ENCODE measurements at regions not wholly inside any gene's neighbourhood (a gene's known extent, or its start where the extent isn't known, plus 50 kb on each side); places are given as distances from the start of the nearest gene placed in this dataset.

DNA sequence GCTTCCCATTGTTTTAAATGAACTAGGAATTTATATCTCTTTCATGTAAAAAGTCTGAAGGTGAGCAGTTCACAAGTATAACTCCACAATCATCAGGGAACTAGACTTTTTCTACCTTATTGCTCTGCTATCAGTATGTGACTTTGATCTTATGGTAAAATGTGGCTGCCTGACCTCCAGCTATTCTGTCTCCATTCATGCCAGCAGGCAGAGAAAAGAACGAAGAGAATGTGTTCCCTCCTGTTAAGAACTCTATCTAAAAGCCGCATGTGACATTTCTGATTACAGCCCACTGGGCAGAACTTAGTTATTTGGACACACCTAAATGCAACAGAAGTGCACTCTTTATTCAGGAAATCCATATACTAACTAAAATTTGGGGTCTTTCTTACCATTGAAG, 102.8 kb upstream of the MBL2 start:
- Histone ChIP-seq H3K36me3 (ENCODE audit: control insufficient read depth in 2 of 2, insufficient read depth in 2 of 2, low read length in 2 of 2) (no peaks in the 10 kb centered on the region), H3K4me1 (ENCODE audit: control insufficient read depth, insufficient read depth, low read length) (no peaks in the 10 kb centered on the region), H3K9me3 (ENCODE audit: control insufficient read depth in 2 of 2, low read length in 2 of 2) (no peaks in the 10 kb centered on the region), H3K27me3 (ENCODE audit: control insufficient read depth in 1 of 2, insufficient read depth in 2 of 2, low read length in 2 of 2) (no peaks in the 10 kb centered on the region), H3K4me3 (ENCODE audit: low read length in 2 of 2) (no peak overlapping the region), H3K27ac (ENCODE audit: low read length) (no peak overlapping the region), H3K9ac (ENCODE audit: low read length in 2 of 2) (no peak overlapping the region)

DNA sequence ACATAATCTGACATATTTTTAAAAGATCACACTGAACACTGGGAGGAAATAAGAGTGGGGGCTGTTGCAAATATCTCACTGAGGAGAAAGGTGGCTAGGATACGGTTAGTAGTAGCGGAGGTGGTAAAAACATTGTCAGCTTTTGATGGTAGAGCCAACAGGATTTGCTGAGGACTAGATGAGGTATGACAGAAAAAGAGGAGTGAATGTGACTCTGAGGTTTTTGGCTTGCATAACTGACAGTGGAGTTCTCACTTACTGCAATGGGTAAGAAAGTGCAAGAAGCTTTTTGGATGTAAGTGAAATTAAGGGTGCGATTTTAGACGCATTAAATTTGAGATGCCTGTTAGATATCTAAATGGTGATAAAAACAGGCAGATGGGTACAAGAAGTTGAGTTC, 102.0 kb upstream of the MBL2 start:
- Histone ChIP-seq H3K4me3 (ENCODE audit: low read length in 2 of 2) (no peak overlapping the region), H3K9me3 (ENCODE audit: control insufficient read depth in 2 of 2, low read length in 2 of 2) (no peaks in the 10 kb centered on the region), H3K4me1 (ENCODE audit: control insufficient read depth, insufficient read depth, low read length) (no peaks in the 10 kb centered on the region), H3K27me3 (ENCODE audit: control insufficient read depth in 1 of 2, insufficient read depth in 2 of 2, low read length in 2 of 2) (no peaks in the 10 kb centered on the region), H3K36me3 (ENCODE audit: control insufficient read depth in 2 of 2, insufficient read depth in 2 of 2, low read length in 2 of 2) (no peaks in the 10 kb centered on the region), H3K9ac (ENCODE audit: low read length in 2 of 2) (no peak overlapping the region), H3K27ac (ENCODE audit: low read length) (no peak overlapping the region)

DNA sequence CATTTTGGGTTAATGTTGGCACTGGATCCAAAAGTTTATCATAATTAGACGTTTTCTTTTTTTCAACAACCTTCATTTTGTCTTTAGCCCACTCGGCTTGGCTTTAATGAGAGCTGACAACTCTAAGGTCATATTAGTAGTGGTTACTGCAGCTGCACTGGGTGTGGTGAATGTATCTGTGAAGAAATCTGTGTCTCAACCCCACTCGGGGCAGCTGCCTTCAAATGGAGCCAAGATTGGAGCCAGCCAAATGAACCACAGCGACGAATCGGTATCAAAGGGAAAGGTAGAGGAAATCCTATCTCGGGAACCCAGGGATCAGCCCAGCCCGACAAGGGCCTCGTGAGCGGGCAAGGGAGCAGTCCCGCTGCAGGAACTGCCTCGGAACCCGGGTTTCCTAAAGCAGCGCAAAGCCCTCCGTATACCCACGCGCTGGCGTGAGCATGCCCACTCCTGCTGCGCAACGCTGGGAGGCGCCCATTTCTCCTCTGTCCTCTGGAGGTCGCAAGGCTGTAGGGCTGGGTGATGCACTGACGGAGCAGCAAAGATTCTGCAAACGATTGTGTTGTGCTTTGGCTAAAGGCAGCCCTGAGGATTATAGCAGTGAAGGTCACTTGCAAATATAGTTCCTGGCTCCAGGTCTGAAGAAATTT, 98.7 kb upstream of the MBL2 start:
- Histone ChIP-seq H3K27me3 (ENCODE audit: control insufficient read depth in 1 of 2, insufficient read depth in 2 of 2, low read length in 2 of 2) (no peaks in the 10 kb centered on the region), H3K4me1 (ENCODE audit: control insufficient read depth, insufficient read depth, low read length) (no peaks in the 10 kb centered on the region), H3K9me3 (ENCODE audit: control insufficient read depth in 2 of 2, low read length in 2 of 2) (no peaks in the 10 kb centered on the region), H3K4me3 (ENCODE audit: low read length in 2 of 2) (no peak overlapping the region), H3K27ac (ENCODE audit: low read length) (no peak overlapping the region), H3K36me3 (ENCODE audit: control insufficient read depth in 2 of 2, insufficient read depth in 2 of 2, low read length in 2 of 2) (no peaks in the 10 kb centered on the region), H3K9ac (ENCODE audit: low read length in 2 of 2) (no peak overlapping the region)

DNA sequence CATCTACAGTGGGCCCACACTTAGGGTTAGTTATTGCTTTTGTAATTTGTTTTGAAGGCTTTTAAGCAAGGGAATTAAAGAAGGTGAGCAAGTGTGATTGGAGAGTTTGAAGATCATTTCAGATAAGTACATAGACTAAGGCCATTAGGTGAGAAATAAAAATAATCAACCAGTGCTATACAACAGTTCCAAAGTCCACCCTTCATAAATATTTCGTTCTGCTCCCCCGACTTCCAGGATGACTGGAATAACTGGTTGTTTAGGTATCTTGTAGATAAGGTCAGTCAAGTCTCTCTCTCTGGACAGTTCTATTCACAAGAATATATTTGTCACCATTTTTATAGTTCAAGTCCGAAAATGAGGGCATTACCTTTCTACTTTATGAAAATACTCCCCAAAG, 98.0 kb upstream of the MBL2 start:
- no peak overlapping the region for H3K4me3 ChIP-seq (ENCODE audit: low read length in 2 of 2)
- H3K4me1 ChIP-seq (ENCODE audit: control insufficient read depth, insufficient read depth, low read length) = no peaks in the 10 kb centered on the region
- H3K27me3 ChIP-seq (ENCODE audit: control insufficient read depth in 1 of 2, insufficient read depth in 2 of 2, low read length in 2 of 2) = no peaks in the 10 kb centered on the region
- no peaks in the 10 kb centered on the region for H3K9me3 ChIP-seq (ENCODE audit: control insufficient read depth in 2 of 2, low read length in 2 of 2)
- no peak overlapping the region for H3K9ac ChIP-seq (ENCODE audit: low read length in 2 of 2)
- no peaks in the 10 kb centered on the region for H3K36me3 ChIP-seq (ENCODE audit: control insufficient read depth in 2 of 2, insufficient read depth in 2 of 2, low read length in 2 of 2)
- H3K27ac ChIP-seq (ENCODE audit: low read length) = no peak overlapping the region

DNA sequence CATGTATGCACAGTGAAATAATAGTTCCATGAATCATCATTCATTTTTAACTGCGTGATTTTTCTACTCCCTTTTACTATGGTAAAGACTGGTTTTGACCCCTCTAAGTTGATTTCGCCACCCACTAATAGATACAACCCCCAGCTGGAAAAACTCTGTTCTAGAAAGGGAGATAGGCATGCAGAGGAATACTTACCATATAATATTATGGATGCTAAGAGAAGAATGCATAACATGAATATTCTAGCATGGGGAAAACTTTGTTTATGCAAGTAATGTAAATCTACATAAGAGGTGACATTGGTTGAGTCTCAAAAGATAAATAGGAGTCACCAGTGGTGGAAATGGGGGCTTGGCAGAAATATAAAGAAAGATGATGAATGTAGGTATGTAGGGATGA, 97.3 kb upstream of the MBL2 start:
- Histone ChIP-seq H3K27ac (ENCODE audit: low read length) (no peak overlapping the region), H3K36me3 (ENCODE audit: control insufficient read depth in 2 of 2, insufficient read depth in 2 of 2, low read length in 2 of 2) (no peaks in the 10 kb centered on the region), H3K9me3 (ENCODE audit: control insufficient read depth in 2 of 2, low read length in 2 of 2) (no peaks in the 10 kb centered on the region), H3K9ac (ENCODE audit: low read length in 2 of 2) (no peak overlapping the region), H3K4me1 (ENCODE audit: control insufficient read depth, insufficient read depth, low read length) (no peaks in the 10 kb centered on the region), H3K4me3 (ENCODE audit: low read length in 2 of 2) (no peak overlapping the region), H3K27me3 (ENCODE audit: control insufficient read depth in 1 of 2, insufficient read depth in 2 of 2, low read length in 2 of 2) (no peaks in the 10 kb centered on the region)

DNA sequence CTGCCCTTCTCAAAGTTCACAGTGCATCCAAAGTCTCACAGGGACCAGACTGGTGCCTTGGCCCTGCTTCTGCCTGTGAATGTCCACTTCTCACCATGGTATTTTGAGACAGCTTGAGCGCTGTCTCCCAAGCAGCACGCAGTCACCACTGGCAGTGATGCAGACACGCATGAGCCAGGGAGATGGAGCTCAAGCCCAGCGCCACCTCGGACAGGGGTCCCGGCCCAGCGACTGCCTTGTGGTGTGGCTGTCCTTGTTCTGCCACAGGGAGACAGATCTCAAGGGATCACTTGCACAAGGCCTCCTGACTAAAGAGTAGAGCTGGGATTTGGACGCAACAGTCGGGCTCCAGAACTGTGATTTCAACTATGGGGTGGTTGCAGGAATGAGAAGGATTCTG, 92.6 kb upstream of the MBL2 start:
- no peaks in the 10 kb centered on the region for H3K36me3 ChIP-seq (ENCODE audit: control insufficient read depth in 2 of 2, insufficient read depth in 2 of 2, low read length in 2 of 2)
- H3K4me3 ChIP-seq (ENCODE audit: low read length in 2 of 2) = no peak overlapping the region
- H3K4me1 ChIP-seq (ENCODE audit: control insufficient read depth, insufficient read depth, low read length) = no peaks in the 10 kb centered on the region
- no peak overlapping the region for H3K9ac ChIP-seq (ENCODE audit: low read length in 2 of 2)
- no peak overlapping the region for H3K27ac ChIP-seq (ENCODE audit: low read length)
- no peaks in the 10 kb centered on the region for H3K9me3 ChIP-seq (ENCODE audit: control insufficient read depth in 2 of 2, low read length in 2 of 2)
- H3K27me3 ChIP-seq (ENCODE audit: control insufficient read depth in 1 of 2, insufficient read depth in 2 of 2, low read length in 2 of 2) = no peaks in the 10 kb centered on the region

DNA sequence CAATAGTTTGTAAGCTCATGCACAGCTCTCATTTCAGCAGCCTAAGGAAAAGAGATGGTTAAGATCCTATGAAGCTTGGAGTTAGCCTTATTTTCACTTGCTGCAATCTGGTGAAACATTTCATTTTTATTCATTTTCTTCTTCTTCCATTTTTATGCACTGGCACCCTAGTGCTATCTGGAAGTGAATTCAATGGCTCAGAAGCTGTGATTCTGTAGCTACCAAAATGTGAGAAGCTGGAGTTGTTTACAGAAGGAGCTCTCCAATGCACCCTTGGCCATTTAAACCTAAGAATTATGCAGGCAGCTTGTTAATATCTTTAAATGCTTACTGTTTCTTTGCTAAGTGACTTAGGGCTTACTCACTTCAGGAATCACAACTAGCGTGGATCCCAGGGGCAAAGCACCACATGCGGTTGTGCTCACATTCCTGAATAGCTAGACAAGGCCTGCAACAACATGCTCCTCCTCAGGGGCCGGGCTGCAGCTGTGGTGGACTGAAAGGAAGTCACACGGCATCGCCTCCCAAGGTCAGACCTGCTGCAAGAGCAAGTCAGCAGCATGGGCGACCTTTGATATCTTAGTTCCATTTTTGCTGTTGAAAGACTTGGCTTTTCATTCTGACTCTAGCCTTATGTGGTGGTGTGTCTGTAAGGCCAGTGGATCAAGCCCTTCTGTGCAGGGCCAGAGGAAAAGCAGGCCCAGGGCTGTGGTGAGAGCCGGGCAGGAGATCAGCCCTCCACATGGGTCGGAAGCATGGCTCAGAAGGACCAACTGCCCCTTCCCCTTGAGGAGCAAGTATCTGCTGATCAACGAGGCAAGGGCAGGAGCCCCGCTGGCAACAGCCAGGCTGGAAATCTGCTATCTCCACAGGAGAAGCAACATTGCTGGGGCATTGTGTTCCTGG, 91.9 kb upstream of the MBL2 start:
- no peaks in the 10 kb centered on the region for H3K36me3 ChIP-seq (ENCODE audit: control insufficient read depth in 2 of 2, insufficient read depth in 2 of 2, low read length in 2 of 2)
- no peak overlapping the region for H3K27ac ChIP-seq (ENCODE audit: low read length)
- no peaks in the 10 kb centered on the region for H3K9me3 ChIP-seq (ENCODE audit: control insufficient read depth in 2 of 2, low read length in 2 of 2)
- no peak overlapping the region for H3K9ac ChIP-seq (ENCODE audit: low read length in 2 of 2)
- no peaks in the 10 kb centered on the region for H3K27me3 ChIP-seq (ENCODE audit: control insufficient read depth in 1 of 2, insufficient read depth in 2 of 2, low read length in 2 of 2)
- no peak overlapping the region for H3K4me3 ChIP-seq (ENCODE audit: low read length in 2 of 2)
- H3K4me1 ChIP-seq (ENCODE audit: control insufficient read depth, insufficient read depth, low read length) = no peaks in the 10 kb centered on the region

DNA sequence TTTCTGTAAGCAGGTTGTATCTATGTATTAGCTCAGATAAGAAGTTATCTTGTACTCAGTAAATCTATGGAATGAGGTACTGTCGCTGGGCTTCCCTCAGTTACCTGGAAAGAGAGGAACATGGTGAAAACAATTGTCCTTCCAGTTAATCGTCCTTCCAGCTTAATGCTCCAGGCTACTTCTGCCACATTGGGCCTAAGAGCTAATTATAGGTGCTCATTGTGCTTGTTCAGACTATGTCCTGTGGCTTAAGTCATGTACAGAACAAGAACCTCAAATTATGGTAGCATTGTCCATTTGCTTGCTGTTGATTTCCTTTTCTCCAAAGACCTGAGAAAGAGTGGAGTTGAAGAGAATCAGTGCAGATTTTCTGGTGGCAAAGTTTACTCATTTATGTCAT, 86.1 kb upstream of the MBL2 start:
- Histone ChIP-seq H3K4me3 (ENCODE audit: low read length in 2 of 2) (no peak overlapping the region), H3K9me3 (ENCODE audit: control insufficient read depth in 2 of 2, low read length in 2 of 2) (no peaks in the 10 kb centered on the region), H3K27me3 (ENCODE audit: control insufficient read depth in 1 of 2, insufficient read depth in 2 of 2, low read length in 2 of 2) (no peaks in the 10 kb centered on the region), H3K36me3 (ENCODE audit: control insufficient read depth in 2 of 2, insufficient read depth in 2 of 2, low read length in 2 of 2) (no peaks in the 10 kb centered on the region), H3K4me1 (ENCODE audit: control insufficient read depth, insufficient read depth, low read length) (no peaks in the 10 kb centered on the region), H3K9ac (ENCODE audit: low read length in 2 of 2) (no peak overlapping the region), H3K27ac (ENCODE audit: low read length) (no peak overlapping the region)

DNA sequence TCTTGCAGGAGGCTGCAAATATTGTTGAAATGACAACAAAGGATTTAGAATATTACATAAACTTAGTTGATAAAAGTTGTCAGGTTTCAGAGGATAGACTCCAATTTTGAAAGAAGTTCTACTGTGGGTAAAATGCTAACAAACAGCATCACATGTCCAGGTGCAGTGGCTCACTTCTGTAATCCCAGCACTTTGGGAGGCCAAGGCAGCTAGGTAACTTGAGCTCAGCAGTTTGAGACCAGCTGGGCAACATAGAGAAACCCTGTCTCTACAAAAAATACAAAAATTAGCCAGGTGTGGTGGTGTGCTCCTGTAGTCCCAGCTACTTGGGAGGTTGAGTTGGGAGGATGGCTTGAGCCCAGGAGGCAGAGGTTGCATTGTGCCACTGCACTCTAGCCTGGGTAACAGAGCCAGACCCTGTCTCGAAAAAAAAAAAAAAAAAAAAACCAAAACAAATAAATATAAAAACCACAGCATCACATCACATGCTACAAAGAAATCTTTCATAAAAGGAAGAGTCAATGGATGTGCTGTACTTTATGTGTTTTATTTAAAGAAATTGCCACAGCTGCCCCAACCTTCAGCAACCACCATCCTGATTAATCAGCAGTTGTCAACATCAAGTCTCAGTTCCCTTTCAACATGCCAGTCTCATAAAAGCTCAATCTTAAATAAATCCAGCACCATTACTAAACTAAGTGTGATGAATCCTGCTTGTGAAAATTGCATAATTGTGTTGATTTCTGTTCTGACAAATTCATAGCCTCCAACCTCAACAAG, 83.2 kb upstream of the MBL2 start:
- Histone ChIP-seq H3K4me3 (ENCODE audit: low read length in 2 of 2) (no peak overlapping the region), H3K9ac (ENCODE audit: low read length in 2 of 2) (no peak overlapping the region), H3K9me3 (ENCODE audit: control insufficient read depth in 2 of 2, low read length in 2 of 2) (peaks cover 0 to 4% of the 10 kb centered on the region in 2 donors), H3K27me3 (ENCODE audit: control insufficient read depth in 1 of 2, insufficient read depth in 2 of 2, low read length in 2 of 2) (no peaks in the 10 kb centered on the region), H3K4me1 (ENCODE audit: control insufficient read depth, insufficient read depth, low read length) (no peaks in the 10 kb centered on the region), H3K27ac (ENCODE audit: low read length) (no peak overlapping the region), H3K36me3 (ENCODE audit: control insufficient read depth in 2 of 2, insufficient read depth in 2 of 2, low read length in 2 of 2) (no peaks in the 10 kb centered on the region)

DNA sequence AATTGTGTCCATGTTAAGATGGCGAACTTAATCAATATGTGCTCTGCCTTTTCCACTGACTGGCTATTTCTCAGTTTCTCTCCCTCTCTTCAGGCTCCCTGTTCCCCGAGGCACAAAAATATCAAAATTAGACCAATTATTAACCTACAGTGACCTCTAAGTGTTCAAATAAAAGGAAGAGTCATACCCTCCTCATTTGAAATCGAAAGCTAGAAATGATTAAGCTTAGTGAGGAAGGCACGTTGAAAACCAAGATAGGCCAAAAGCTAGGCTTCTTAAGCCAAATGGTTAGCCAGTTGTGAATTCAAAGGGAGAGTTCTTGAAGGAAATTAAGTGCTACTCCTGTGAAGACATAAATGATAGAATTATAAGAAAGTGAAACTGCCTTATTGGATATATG, 81.1 kb upstream of the MBL2 start:
- Histone ChIP-seq H3K9ac (ENCODE audit: low read length in 2 of 2) (no peak overlapping the region), H3K9me3 (ENCODE audit: control insufficient read depth in 2 of 2, low read length in 2 of 2) (peaks cover 0 to 4% of the 10 kb centered on the region in 2 donors), H3K4me3 (ENCODE audit: low read length in 2 of 2) (no peak overlapping the region), H3K27me3 (ENCODE audit: control insufficient read depth in 1 of 2, insufficient read depth in 2 of 2, low read length in 2 of 2) (no peaks in the 10 kb centered on the region), H3K4me1 (ENCODE audit: control insufficient read depth, insufficient read depth, low read length) (no peaks in the 10 kb centered on the region), H3K36me3 (ENCODE audit: control insufficient read depth in 2 of 2, insufficient read depth in 2 of 2, low read length in 2 of 2) (no peaks in the 10 kb centered on the region), H3K27ac (ENCODE audit: low read length) (no peak overlapping the region)

All from stomach smooth muscle (tissue), 2 donors.